ENCODE measurements at regions not wholly inside any gene's neighbourhood (a gene's known extent, or its start where the extent isn't known, plus 50 kb on each side); places are given as distances from the start of the nearest gene placed in this dataset.

DNA sequence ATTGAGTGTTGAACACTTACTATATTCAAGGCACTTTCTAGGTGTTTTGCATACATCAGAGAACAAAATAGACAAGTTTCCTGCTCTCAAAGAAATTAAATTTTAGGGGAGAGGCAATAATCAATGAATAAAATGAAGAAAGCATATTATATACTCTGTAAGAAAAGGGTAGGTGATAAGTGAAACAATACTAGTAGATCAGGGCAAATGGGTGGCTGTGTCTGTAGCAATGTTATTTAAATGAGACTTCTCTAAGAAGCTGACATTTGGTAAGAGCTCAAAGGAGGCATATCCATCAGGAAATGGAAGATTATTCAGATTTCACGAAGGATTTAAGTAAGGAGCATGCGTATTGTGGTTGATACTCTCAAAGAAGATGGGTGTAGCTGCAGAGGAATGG is 1291.6 kb downstream of the NSUN3 start:
- Histone ChIP-seq H3K4me1 (ENCODE audit: low read length) (peaks cover 44% of the 10 kb centered on the region), H3K27me3 (ENCODE audit: low read depth, low read length) (no peaks in the 10 kb centered on the region), H3K79me2 (ENCODE audit: low read length) (no peaks in the 10 kb centered on the region), H3K4me3 (ENCODE audit: low read length) (no peak overlapping the region), H3K9me3 (ENCODE audit: insufficient read depth, low read length) (no peaks in the 10 kb centered on the region), H3K4me2 (ENCODE audit: low read length) (no peak overlapping the region), H3K9ac (ENCODE audit: low read length) (no peak overlapping the region), H3K36me3 (replicated peaks; ENCODE audit: low read depth, low read length) (peaks cover 22% of the 10 kb centered on the region), H4K20me1 (ENCODE audit: insufficient read depth, low read length) (no peaks in the 10 kb centered on the region), H2AFZ (ENCODE audit: low read depth, low read length) (no peak overlapping the region), H3K27ac (ENCODE audit: low read length) (no peak overlapping the region)
- TF ChIP-seq EZH2phosphoT487 (IDR thresholded peaks at IDR 0.05; ENCODE audit: low read depth) = no peak
- no peak for TF ChIP-seq CTCF (IDR thresholded peaks at IDR 0.05; ENCODE audit: low read depth, low read length)

GRCh38 chr3:95356764-95357501 is 1294.1 kb downstream of the NSUN3 start:
- Histone ChIP-seq H3K27ac (ENCODE audit: low read length) (peak overlapping the region; percentile 97), H3K4me3 (ENCODE audit: low read length) (peak overlapping the region; percentile 64), H2AFZ (ENCODE audit: low read depth, low read length) (peak overlapping the region; percentile 84), H4K20me1 (ENCODE audit: insufficient read depth, low read length) (no peaks in the 10 kb centered on the region), H3K4me1 (ENCODE audit: low read length) (peaks cover 51% of the 10 kb centered on the region), H3K9me3 (ENCODE audit: insufficient read depth, low read length) (no peaks in the 10 kb centered on the region), H3K79me2 (ENCODE audit: low read length) (no peaks in the 10 kb centered on the region), H3K27me3 (ENCODE audit: low read depth, low read length) (no peaks in the 10 kb centered on the region), H3K9ac (ENCODE audit: low read length) (peak overlapping the region; percentile 71), H3K36me3 (replicated peaks; ENCODE audit: low read depth, low read length) (peaks cover 29% of the 10 kb centered on the region), H3K4me2 (ENCODE audit: low read length) (peak overlapping the region; percentile 80)
- TF ChIP-seq EZH2phosphoT487 (IDR thresholded peaks at IDR 0.05; ENCODE audit: low read depth) (no peak), CTCF (IDR thresholded peaks at IDR 0.05; ENCODE audit: low read depth, low read length) (no peak)

DNA sequence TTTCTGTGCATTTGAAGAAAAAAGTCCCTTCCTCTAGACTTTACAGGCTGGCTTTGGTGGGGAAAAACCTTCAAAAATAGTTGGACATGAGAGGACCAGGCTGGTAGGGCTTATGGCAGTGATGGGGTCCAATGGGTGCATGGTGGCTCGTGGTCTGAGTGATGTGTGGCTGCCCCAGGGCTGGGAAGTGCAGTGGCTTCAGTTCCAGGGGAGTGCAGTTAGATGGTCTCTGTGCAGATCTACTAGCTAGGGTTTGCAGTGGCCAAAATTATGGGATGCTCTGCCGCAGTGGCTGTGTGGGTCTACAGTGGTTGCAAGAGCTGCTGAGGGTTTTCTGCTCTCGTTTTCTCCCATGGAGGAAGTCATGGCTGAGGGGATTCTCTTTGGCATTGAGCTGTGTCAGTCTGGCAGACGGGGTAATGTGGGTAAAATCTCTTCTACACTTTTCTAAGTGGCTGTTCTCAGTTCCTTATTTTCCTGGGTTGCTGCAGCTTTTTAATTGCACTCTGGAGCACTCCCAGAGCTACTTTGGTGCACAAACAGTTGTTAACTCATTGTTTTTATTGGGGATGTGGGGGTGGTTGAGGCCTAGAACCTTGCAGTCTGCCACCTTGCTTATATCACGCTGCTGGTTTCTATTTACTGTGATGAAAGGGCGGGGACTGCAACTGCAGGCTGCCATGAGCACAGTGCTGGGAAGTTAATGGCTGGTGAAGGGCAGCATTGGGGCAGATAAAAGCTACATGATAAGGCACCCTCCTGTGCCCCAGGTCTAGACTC is 1324.6 kb downstream of the NSUN3 start:
- Histone ChIP-seq H4K20me1 (ENCODE audit: insufficient read depth, low read length) (no peaks in the 10 kb centered on the region), H3K36me3 (replicated peaks; ENCODE audit: low read depth, low read length) (no peaks in the 10 kb centered on the region), H3K27ac (ENCODE audit: low read length) (peak overlapping the region; percentile 63), H3K9me3 (ENCODE audit: insufficient read depth, low read length) (no peaks in the 10 kb centered on the region), H2AFZ (ENCODE audit: low read depth, low read length) (peak overlapping the region; percentile 62), H3K27me3 (ENCODE audit: low read depth, low read length) (no peaks in the 10 kb centered on the region), H3K4me2 (ENCODE audit: low read length) (peak overlapping the region; percentile 70), H3K9ac (ENCODE audit: low read length) (peak overlapping the region; percentile 20; the same call in 1 of the 2 replicates), H3K4me3 (ENCODE audit: low read length) (peak overlapping the region; percentile 37), H3K79me2 (ENCODE audit: low read length) (no peaks in the 10 kb centered on the region), H3K4me1 (ENCODE audit: low read length) (peaks cover 19% of the 10 kb centered on the region)
- TF ChIP-seq CTCF (IDR thresholded peaks at IDR 0.05; ENCODE audit: low read depth, low read length) = no peak
- TF ChIP-seq EZH2phosphoT487 (IDR thresholded peaks at IDR 0.05; ENCODE audit: low read depth) = no peak

- Histone ChIP-seq H3K79me2 (ENCODE audit: low read length) (no peaks in the 10 kb centered on the region), H3K36me3 (replicated peaks; ENCODE audit: low read depth, low read length) (no peaks in the 10 kb centered on the region), H3K4me2 (ENCODE audit: low read length) (no peak overlapping the region), H3K4me1 (ENCODE audit: low read length) (peaks cover 19% of the 10 kb centered on the region), H3K27me3 (ENCODE audit: low read depth, low read length) (no peaks in the 10 kb centered on the region), H3K4me3 (ENCODE audit: low read length) (no peak overlapping the region), H3K27ac (ENCODE audit: low read length) (no peak overlapping the region), H2AFZ (ENCODE audit: low read depth, low read length) (no peak overlapping the region), H3K9ac (ENCODE audit: low read length) (no peak overlapping the region), H4K20me1 (ENCODE audit: insufficient read depth, low read length) (no peaks in the 10 kb centered on the region), H3K9me3 (ENCODE audit: insufficient read depth, low read length) (no peaks in the 10 kb centered on the region)
- TF ChIP-seq EZH2phosphoT487 (IDR thresholded peaks at IDR 0.05; ENCODE audit: low read depth) = no peak
- TF ChIP-seq CTCF (IDR thresholded peaks at IDR 0.05; ENCODE audit: low read depth, low read length) = no peak
Measured at GRCh38 chr3:95389725-95390313, 1327.0 kb downstream of the NSUN3 start.
